Tongue (tissue), 1 donor: ENCODE measurements at regions not wholly inside any gene's neighbourhood (a gene's known extent, or its start where the extent isn't known, plus 50 kb on each side); places are given as distances from the start of the nearest gene placed in this dataset.
"Not testable (repeated sequence)": the region's sequence is repeated elsewhere in the genome, so short reads cannot be mapped to it uniquely, and the experiment has no call there.

Experiments used
- DNase-seq: peaks from one replicate; pipeline ENCODE4 v3.0.0-alpha.2; 2015

GRCh38 chr3:86554383-86554782 lies 436.6 kb downstream of the VGLL3 start:
- no peak for DNase-seq

GRCh38 chr3:86547692-86548091 lies 443.3 kb downstream of the VGLL3 start:
- no peak for DNase-seq

- DNase-seq = no peak
Measured at GRCh38 chr3:86537171-86537570, 453.8 kb downstream of the VGLL3 start.

GRCh38 chr3:86519819-86520218 lies 471.1 kb downstream of the VGLL3 start:
- no peak for DNase-seq

GRCh38 chr3:86481636-86482035 lies 509.3 kb downstream of the VGLL3 start:
- no peak for DNase-seq

GRCh38 chr3:86481031-86481430 lies 509.9 kb downstream of the VGLL3 start:
- DNase-seq = no peak

GRCh38 chr3:86464180-86464579 lies 526.8 kb downstream of the VGLL3 start:
- no peak for DNase-seq

GRCh38 chr3:86451749-86452148 lies 539.2 kb downstream of the VGLL3 start:
- DNase-seq = no peak

GRCh38 chr3:86438544-86438943 lies 552.4 kb downstream of the VGLL3 start:
- DNase-seq = no peak

GRCh38 chr3:86427343-86427742 lies 563.6 kb downstream of the VGLL3 start:
- DNase-seq = no peak

GRCh38 chr3:86420990-86421739 lies 569.8 kb downstream of the VGLL3 start:
- DNase-seq = no peak

GRCh38 chr3:86418861-86419260 lies 572.1 kb downstream of the VGLL3 start:
- DNase-seq = peak; percentile 1

GRCh38 chr3:86416334-86416733 lies 574.6 kb downstream of the VGLL3 start:
- DNase-seq = no peak

- no peak for DNase-seq
Measured at GRCh38 chr3:86413645-86414044, 577.3 kb downstream of the VGLL3 start.

GRCh38 chr3:86410587-86410986 lies 580.4 kb downstream of the VGLL3 start:
- no peak for DNase-seq

- DNase-seq = not testable (repeated sequence)
Measured at GRCh38 chr3:86389759-86390158, 601.2 kb downstream of the VGLL3 start.

GRCh38 chr3:86388820-86389219 lies 602.1 kb downstream of the VGLL3 start:
- no peak for DNase-seq

GRCh38 chr3:86382556-86382955 lies 608.4 kb downstream of the VGLL3 start:
- no peak for DNase-seq

- no peak for DNase-seq
Measured at GRCh38 chr3:86381247-86381646, 609.7 kb downstream of the VGLL3 start.

- DNase-seq = no peak
Measured at GRCh38 chr3:86379280-86379679, 611.7 kb downstream of the VGLL3 start.

- DNase-seq = no peak
Measured at GRCh38 chr3:86378829-86379228, 612.1 kb downstream of the VGLL3 start.

GRCh38 chr3:86335566-86335965 lies 655.4 kb downstream of the VGLL3 start:
- DNase-seq = not testable (repeated sequence)

GRCh38 chr3:86333636-86334035 lies 657.3 kb downstream of the VGLL3 start:
- no peak for DNase-seq

- no peak for DNase-seq
Measured at GRCh38 chr3:86303935-86304334, 687.0 kb downstream of the VGLL3 start.
